SU-DHL-6 (cell line): ENCODE measurements at regions not wholly inside any gene's neighbourhood (a gene's known extent, or its start where the extent isn't known, plus 50 kb on each side); places are given as distances from the start of the nearest gene placed in this dataset.

Experiments
- H2AFZ ChIP-seq: fragments of 200-600 bp; sonication (generic); 2 replicates; pipeline ENCODE4 v1.6.1; 2014; ENCODE audit warnings: low read depth, mild to moderate bottlenecking, moderate library complexity, mixed read lengths, antibody characterized with exemption, low read length; ENCODE audit not compliant: severe bottlenecking
- H3F3A ChIP-seq: fragments of 200-600 bp; shearing (Covaris generic); 2 replicates; pipeline ENCODE4 v1.6.0; 2016; ENCODE audit warnings: antibody characterized with exemption, mild to moderate bottlenecking; ENCODE audit not compliant: insufficient read depth
- H3K27ac ChIP-seq: fragments of 200-600 bp; sonication (generic); 2 replicates; pipeline ENCODE4 v1.5.1; 2016; ENCODE audit warnings: low read depth, mild to moderate bottlenecking, low read length, moderate library complexity, mixed read lengths
- H3K27me3 ChIP-seq: fragments of 200-600 bp; sonication (generic), shearing (Covaris generic); 2 replicates; pipeline ENCODE4 v1.6.0; 2014; ENCODE audit warnings: mild to moderate bottlenecking, low read length
- H3K36me3 ChIP-seq: fragments of 200-600 bp; sonication (generic); 2 replicates; pipeline ENCODE4 v1.6.1; 2014; ENCODE audit warnings: mild to moderate bottlenecking, low read length, mixed read lengths
- H3K4me2 ChIP-seq: fragments of 300-600, 200-600 bp; shearing (Covaris generic), sonication (generic); 2 replicates; pipeline ENCODE4 v1.6.0; 2014; ENCODE audit warnings: low read length, low read depth, mild to moderate bottlenecking; ENCODE audit not compliant: poor library complexity, severe bottlenecking
- H3K4me3 ChIP-seq: fragments of 200-600 bp; sonication (generic); 2 replicates; pipeline ENCODE4 v1.5.1; 2014; ENCODE audit warnings: antibody characterized with exemption, low read length, mild to moderate bottlenecking, mixed read lengths; ENCODE audit not compliant: insufficient read depth, poor library complexity, severe bottlenecking
- H3K79me2 ChIP-seq: fragments of 200-600 bp; sonication (generic); 2 replicates; pipeline ENCODE4 v1.6.1; 2014; ENCODE audit warnings: mild to moderate bottlenecking, low read length, moderate library complexity; ENCODE audit not compliant: insufficient read depth
- H3K9ac ChIP-seq: fragments of 200-600 bp; sonication (generic); 2 replicates; pipeline ENCODE4 v1.7.0; 2014; ENCODE audit warnings: mild to moderate bottlenecking, low read length
- H3K9me2 ChIP-seq: fragments of 200-600 bp; sonication (generic); replicated peaks from 2 replicates; pipeline ENCODE4 v1.6.1; 2014; ENCODE audit warnings: low read length; ENCODE audit not compliant: insufficient read depth
- H3K9me3 ChIP-seq: fragments of 200-600 bp; sonication (generic); 2 replicates; pipeline ENCODE4 v1.6.1; 2014; ENCODE audit warnings: low read length, mixed read lengths; ENCODE audit not compliant: insufficient read depth
- H4K20me1 ChIP-seq: fragments of 200-600 bp; sonication (generic); 2 replicates; pipeline ENCODE4 v1.6.1; 2014; ENCODE audit warnings: low read depth, mild to moderate bottlenecking, antibody characterized with exemption, low read length, moderate library complexity, mixed read lengths
- CTCF ChIP-seq: fragments of 200-600 bp; sonication (generic); IDR thresholded peaks from one replicate; pipeline ENCODE4 v1.5.1; 2017; ENCODE audit warnings: antibody characterized with exemption, mild to moderate bottlenecking, low read length, moderate library complexity; ENCODE audit not compliant: insufficient read depth, poor library complexity, severe bottlenecking
- EZH2phosphoT487 ChIP-seq: fragments of 200-600 bp; sonication (generic), shearing (Covaris generic); conservative IDR thresholded peaks from 2 replicates; pipeline ENCODE4 v1.6.1; 2018; ENCODE audit warnings: mild to moderate bottlenecking, antibody characterized with exemption, low read length, moderate library complexity, mixed read lengths

- TF ChIP-seq CTCF (no peak), EZH2phosphoT487 (no peak)
- no peaks in the 10 kb centered on the region for H4K20me1 ChIP-seq
- H2AFZ ChIP-seq, result no peak overlapping the region
- no peak overlapping the region for H3K4me3 ChIP-seq
- no peak overlapping the region for H3K9ac ChIP-seq
- H3K36me3 ChIP-seq, result no peaks in the 10 kb centered on the region
- H3K4me2 ChIP-seq, result no peak overlapping the region
- no peaks in the 10 kb centered on the region for H3K9me3 ChIP-seq
- H3K79me2 ChIP-seq, result no peaks in the 10 kb centered on the region
- H3F3A ChIP-seq, result no peaks in the 10 kb centered on the region
- H3K27ac ChIP-seq, result no peak overlapping the region
- no peaks in the 10 kb centered on the region for H3K27me3 ChIP-seq
- H3K9me2 ChIP-seq, result no peaks in the 10 kb centered on the region
Measured at GRCh38 chr15:35928847-35929246, 382.9 kb upstream of the DPH6 start.

- Histone ChIP-seq H3K27me3 (no peaks in the 10 kb centered on the region), H3K4me3 (no peak overlapping the region), H3K9me3 (no peaks in the 10 kb centered on the region), H2AFZ (no peak overlapping the region), H3K27ac (no peak overlapping the region), H3K79me2 (no peaks in the 10 kb centered on the region), H3K9me2 (no peaks in the 10 kb centered on the region), H4K20me1 (no peaks in the 10 kb centered on the region), H3F3A (no peaks in the 10 kb centered on the region), H3K9ac (no peak overlapping the region), H3K4me2 (no peak overlapping the region), H3K36me3 (no peaks in the 10 kb centered on the region)
- TF ChIP-seq CTCF (no peak), EZH2phosphoT487 (no peak)
Measured at GRCh38 chr15:35929740-35930444, 383.9 kb upstream of the DPH6 start.

- H3K27ac ChIP-seq, result no peak overlapping the region
- no peaks in the 10 kb centered on the region for H4K20me1 ChIP-seq
- H3K9me2 ChIP-seq, result no peaks in the 10 kb centered on the region; the same call in 1 of the 2 replicates
- H3K27me3 ChIP-seq, result no peaks in the 10 kb centered on the region
- H3K9ac ChIP-seq, result no peak overlapping the region
- H3K4me3 ChIP-seq, result no peak overlapping the region
- no peaks in the 10 kb centered on the region for H3K36me3 ChIP-seq
- no peaks in the 10 kb centered on the region for H3F3A ChIP-seq
- H2AFZ ChIP-seq, result no peak overlapping the region
- H3K4me2 ChIP-seq, result no peak overlapping the region
- no peaks in the 10 kb centered on the region for H3K79me2 ChIP-seq
- TF ChIP-seq EZH2phosphoT487, result no peak
- TF ChIP-seq CTCF, result no peak
- H3K9me3 ChIP-seq, result no peaks in the 10 kb centered on the region
Measured at GRCh38 chr15:35931799-35932341, 385.9 kb upstream of the DPH6 start.
